CD4-positive, alpha-beta T cell treated with Interleukin-4 for 1 hour (primary cell): ENCODE measurements at regions not wholly inside any gene's neighbourhood (a gene's known extent, or its start where the extent isn't known, plus 50 kb on each side); places are given as distances from the start of the nearest gene placed in this dataset.

Experiments
- DNase-seq, 2 donors: peaks; one replicate each; pipeline ENCODE4 v3.0.0-alpha.2; 2020 to 2022

GRCh38 chr3:46112984-46113383, 85.7 kb upstream of the XCR1 start:
- no peak for DNase-seq

GRCh38 chr3:46112296-46112695, 85.0 kb upstream of the XCR1 start:
- no peak for DNase-seq

- peak; percentile 45 to 70 for DNase-seq
Observed at GRCh38 chr3:46110701-46111493, 83.6 kb upstream of the XCR1 start.

GRCh38 chr3:46107682-46108081, 80.4 kb upstream of the XCR1 start:
- DNase-seq = peak in 1 of 2 donors; percentile 34

GRCh38 chr3:46105306-46105919, 78.1 kb upstream of the XCR1 start:
- DNase-seq = no peak

GRCh38 chr3:46104706-46105105, 77.4 kb upstream of the XCR1 start:
- no peak for DNase-seq

GRCh38 chr3:46102780-46103130, 75.5 kb upstream of the XCR1 start:
- no peak for DNase-seq

GRCh38 chr3:46102059-46102779, 74.9 kb upstream of the XCR1 start:
- DNase-seq = peak; percentile 32 to 48

GRCh38 chr3:46100812-46101211, 73.5 kb upstream of the XCR1 start:
- DNase-seq = peak in 1 of 2 donors; percentile 72

GRCh38 chr3:46098319-46098761, 71.1 kb upstream of the XCR1 start:
- peak; percentile 57 to 64 for DNase-seq

GRCh38 chr3:46097691-46098241, 70.5 kb upstream of the XCR1 start:
- DNase-seq = peak; percentile 42 to 63

- no peak for DNase-seq
Observed at GRCh38 chr3:46096781-46097180, 69.5 kb upstream of the XCR1 start.

GRCh38 chr3:46096336-46096735, 69.1 kb upstream of the XCR1 start:
- no peak for DNase-seq

GRCh38 chr3:46095307-46095706, 68.0 kb upstream of the XCR1 start:
- peak in 1 of 2 donors; percentile 62 for DNase-seq

GRCh38 chr3:46094506-46094905, 67.2 kb upstream of the XCR1 start:
- DNase-seq = no peak

- DNase-seq = no peak
Observed at GRCh38 chr3:46093966-46094365, 66.7 kb upstream of the XCR1 start.

GRCh38 chr3:46093327-46093942, 66.2 kb upstream of the XCR1 start:
- DNase-seq = no peak

- no peak for DNase-seq
Observed at GRCh38 chr3:46092702-46093080, 65.4 kb upstream of the XCR1 start.

GRCh38 chr3:46091741-46092701, 64.7 kb upstream of the XCR1 start:
- no peak for DNase-seq

- DNase-seq = no peak
Observed at GRCh38 chr3:46091046-46091445, 63.8 kb upstream of the XCR1 start.

- peak in 1 of 2 donors; percentile 49 for DNase-seq
Observed at GRCh38 chr3:46090161-46090591, 62.9 kb upstream of the XCR1 start.
